Muscle of leg (tissue), 3 donors: ENCODE measurements at regions not wholly inside any gene's neighbourhood (a gene's known extent, or its start where the extent isn't known, plus 50 kb on each side); places are given as distances from the start of the nearest gene placed in this dataset.

Experiments
- DNase-seq: peaks from one replicate; pipeline ENCODE4 v3.0.0; 2013
- H3K27ac ChIP-seq: one replicate; pipeline ENCODE4 v1.5.1; 2013; ENCODE audit warnings: mild to moderate bottlenecking, low read length, control low read depth
- H3K27me3 ChIP-seq: one replicate; pipeline ENCODE4 v1.6.1; 2013; ENCODE audit warnings: low read length; ENCODE audit not compliant: control insufficient read depth, insufficient read depth
- H3K36me3 ChIP-seq: one replicate; pipeline ENCODE4 v1.6.1; 2013; ENCODE audit warnings: low read length; ENCODE audit not compliant: control insufficient read depth, insufficient read depth
- H3K4me1 ChIP-seq: one replicate; pipeline ENCODE4 v1.6.1; 2013; ENCODE audit warnings: low read length; ENCODE audit not compliant: control insufficient read depth, insufficient read depth
- H3K4me3 ChIP-seq: one replicate; pipeline ENCODE4 v1.5.1; 2013; ENCODE audit warnings: low read length, control low read depth
- H3K9me3 ChIP-seq: replicated peaks from 2 replicates; pipeline ENCODE4 v1.6.1; 2013; ENCODE audit warnings: low read depth, low read length; ENCODE audit not compliant: control insufficient read depth
- WGBS: methylation state at CpG from one replicate; pipeline ENCODE4 v1.1.5; 2013; ENCODE audit warnings: missing lambda C conversion rate; ENCODE audit not compliant: insufficient coverage; 5-methylcytosine and 5-hydroxymethylcytosine counted together

DNA sequence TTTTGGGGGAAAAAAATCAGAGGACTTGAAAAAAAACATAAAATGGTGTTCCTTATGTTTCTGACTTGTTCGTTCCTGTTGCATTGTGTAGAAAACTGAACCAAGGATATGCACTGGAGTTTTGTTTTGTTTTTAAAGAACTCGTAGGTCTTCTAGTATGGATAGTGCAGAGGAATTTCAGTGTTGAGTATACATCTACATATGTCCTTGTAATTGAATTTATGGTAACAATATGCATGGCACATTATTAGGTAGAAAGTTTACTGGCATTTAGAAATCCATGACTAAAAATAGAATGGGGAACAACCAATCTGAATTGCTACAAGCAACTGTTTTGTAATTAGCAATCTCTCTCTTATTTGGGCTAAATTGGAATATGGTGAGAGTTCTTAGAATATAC lies 188.3 kb upstream of the ZRANB2 start:
- no peaks in the 10 kb centered on the region for H3K27me3 ChIP-seq

DNA sequence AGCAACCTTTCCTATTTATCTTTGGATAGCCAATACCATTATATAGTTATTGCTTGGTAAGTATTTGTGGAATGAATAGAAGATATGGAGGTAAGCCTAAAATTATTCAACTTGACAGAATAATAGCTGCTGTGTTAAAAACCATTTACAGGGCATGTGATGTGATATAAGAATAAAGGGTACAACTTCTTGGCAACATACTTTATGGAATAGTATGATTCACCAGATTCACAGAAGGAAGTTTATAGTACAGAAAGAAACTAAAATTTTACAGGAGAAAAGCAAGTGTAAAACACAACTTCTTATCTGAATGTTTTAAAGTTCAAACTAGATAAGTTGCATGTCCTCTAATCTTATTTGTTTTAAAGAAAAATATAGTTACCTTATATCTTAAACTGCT lies 186.4 kb upstream of the ZRANB2 start:
- no peaks in the 10 kb centered on the region for H3K36me3 ChIP-seq
- no peak overlapping the region for H3K27ac ChIP-seq
- no peaks in the 10 kb centered on the region for H3K27me3 ChIP-seq
- H3K9me3 ChIP-seq, result no peaks in the 10 kb centered on the region
- no peak for DNase-seq
- no peaks in the 10 kb centered on the region for H3K4me1 ChIP-seq
- H3K4me3 ChIP-seq, result no peak overlapping the region

More for the DNA sequence above, 188.3 kb upstream of the ZRANB2 start:
- Histone ChIP-seq H3K27ac (no peak overlapping the region), H3K9me3 (no peaks in the 10 kb centered on the region), H3K36me3 (no peaks in the 10 kb centered on the region), H3K4me3 (no peak overlapping the region), H3K4me1 (no peaks in the 10 kb centered on the region)
- no CpG with 5 or more reads among the region's 2 CpGs for WGBS
- DNase-seq, result no peak

DNA sequence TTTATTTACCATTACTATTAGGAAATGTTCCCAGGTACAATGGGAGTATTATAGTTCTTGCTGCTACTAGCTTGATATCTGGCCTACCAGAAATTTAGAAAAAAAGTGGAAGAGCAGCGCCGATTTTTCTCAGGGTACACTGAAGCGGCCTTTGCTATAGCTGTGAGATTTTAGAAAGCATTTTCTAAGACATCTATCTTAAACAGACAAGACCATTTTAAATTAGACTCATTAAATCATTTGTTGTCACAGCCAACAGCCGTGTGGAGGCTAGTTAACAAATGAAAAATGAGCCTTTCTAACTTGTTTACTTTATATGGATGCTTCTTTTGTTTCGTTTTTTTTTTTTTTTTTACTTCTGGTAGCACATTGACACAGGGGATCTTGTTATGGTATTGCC lies 183.2 kb upstream of the ZRANB2 start:
- Histone ChIP-seq H3K9me3 (no peaks in the 10 kb centered on the region), H3K4me1 (no peaks in the 10 kb centered on the region), H3K27ac (no peak overlapping the region), H3K36me3 (no peaks in the 10 kb centered on the region), H3K4me3 (no peak overlapping the region), H3K27me3 (no peaks in the 10 kb centered on the region)
- DNase-seq, result no peak
- no CpG with 5 or more reads among the region's 5 CpGs for WGBS

DNA sequence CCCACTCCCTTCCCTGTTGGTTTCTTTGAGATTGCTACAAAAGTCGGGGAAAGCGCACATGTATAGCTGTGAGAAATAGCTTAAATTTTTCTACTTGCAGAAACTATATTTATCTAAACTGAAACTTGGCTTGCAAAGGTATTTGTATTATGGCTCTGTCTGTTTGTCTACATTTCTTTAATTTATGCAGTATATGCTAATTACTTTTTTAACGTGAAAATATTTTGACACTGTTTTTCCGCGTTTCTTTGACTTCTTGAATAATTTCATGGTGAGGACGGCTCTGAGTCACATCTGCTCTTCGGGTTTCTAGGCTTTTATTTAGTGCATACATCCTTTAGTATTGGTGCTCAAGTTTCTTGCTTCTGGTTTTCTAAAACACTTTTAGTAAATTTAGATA lies 182.1 kb upstream of the ZRANB2 start:
- no peak overlapping the region for H3K4me3 ChIP-seq
- H3K27ac ChIP-seq, result no peak overlapping the region
- no peak for DNase-seq
- no peaks in the 10 kb centered on the region for H3K4me1 ChIP-seq
- no peaks in the 10 kb centered on the region for H3K27me3 ChIP-seq
- WGBS, result no CpG with 5 or more reads among the region's 7 CpGs
- H3K9me3 ChIP-seq, result no peaks in the 10 kb centered on the region
- no peaks in the 10 kb centered on the region for H3K36me3 ChIP-seq

DNA sequence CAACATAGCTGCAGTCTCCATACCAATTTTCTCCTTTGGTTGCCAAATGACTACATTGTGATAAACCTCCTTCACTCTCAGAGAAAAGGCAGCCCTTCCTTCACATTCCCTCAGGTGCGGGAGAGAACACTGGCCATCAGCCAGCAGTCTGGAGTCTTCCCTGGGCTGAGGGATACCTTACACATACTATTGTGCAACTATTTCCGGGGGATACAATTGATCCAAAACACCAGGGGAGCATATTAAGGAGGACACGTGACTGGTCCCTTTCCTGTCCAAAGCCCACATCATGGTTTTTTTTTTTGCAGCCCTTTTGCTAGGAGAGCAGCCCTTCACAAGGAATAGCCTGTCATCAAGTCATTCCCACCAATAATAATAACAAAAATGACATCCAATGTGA lies 172.1 kb upstream of the ZRANB2 start:
- Histone ChIP-seq H3K27ac (no peak overlapping the region), H3K36me3 (no peaks in the 10 kb centered on the region), H3K27me3 (no peaks in the 10 kb centered on the region), H3K9me3 (no peaks in the 10 kb centered on the region), H3K4me1 (no peaks in the 10 kb centered on the region), H3K4me3 (no peak overlapping the region)
- no peak for DNase-seq
- WGBS, result 40% methylated on average over 1 of the region's 3 CpGs

DNA sequence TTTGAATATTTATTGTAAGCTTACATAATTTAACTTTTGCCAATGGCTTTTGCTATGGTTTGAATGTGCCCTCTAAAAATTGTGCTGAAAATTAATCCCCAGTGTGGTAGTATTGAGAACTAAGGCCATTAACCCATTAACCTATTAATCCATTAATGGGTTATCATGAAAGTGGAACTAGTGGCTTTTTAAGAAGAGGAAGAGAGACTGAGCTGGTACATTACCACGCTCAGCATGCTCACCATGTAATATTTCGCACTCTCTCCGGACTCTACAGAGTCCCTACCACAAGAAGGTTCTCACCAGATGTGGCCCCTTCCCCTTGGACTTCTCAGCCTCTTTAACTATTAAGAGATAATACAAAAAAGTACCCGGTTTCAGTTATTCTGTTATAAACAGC lies 164.4 kb upstream of the ZRANB2 start:
- H3K27me3 ChIP-seq, result no peaks in the 10 kb centered on the region
- no CpG with 5 or more reads among the region's 4 CpGs for WGBS
- H3K27ac ChIP-seq, result no peak overlapping the region
- H3K36me3 ChIP-seq, result no peaks in the 10 kb centered on the region
- DNase-seq, result no peak
- H3K4me3 ChIP-seq, result no peak overlapping the region
- H3K9me3 ChIP-seq, result no peaks in the 10 kb centered on the region
- H3K4me1 ChIP-seq, result no peaks in the 10 kb centered on the region

DNA sequence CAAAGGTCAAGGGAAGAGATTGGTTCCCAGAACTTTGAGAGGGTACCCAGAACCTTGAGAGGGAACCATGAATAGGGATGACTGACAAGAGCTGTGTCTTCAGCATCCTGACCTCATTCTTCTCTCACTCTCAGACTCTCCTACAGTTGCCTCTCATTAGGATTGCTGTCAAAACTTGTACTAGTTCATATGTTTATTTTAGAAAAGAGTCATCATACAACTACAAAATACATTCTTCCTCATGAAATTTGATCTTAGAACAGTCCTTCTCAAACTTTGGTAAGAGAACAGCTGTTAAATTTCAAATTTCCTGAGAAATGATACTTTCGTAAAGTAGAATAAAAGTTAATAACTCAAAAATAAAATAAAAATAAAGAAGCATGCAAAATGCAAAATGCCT lies 161.4 kb upstream of the ZRANB2 start:
- no CpG with 5 or more reads among the region's 1 CpG for WGBS
- Histone ChIP-seq H3K27ac (no peak overlapping the region), H3K4me1 (no peaks in the 10 kb centered on the region), H3K36me3 (no peaks in the 10 kb centered on the region), H3K4me3 (no peak overlapping the region), H3K9me3 (no peaks in the 10 kb centered on the region), H3K27me3 (no peaks in the 10 kb centered on the region)
- DNase-seq, result no peak

DNA sequence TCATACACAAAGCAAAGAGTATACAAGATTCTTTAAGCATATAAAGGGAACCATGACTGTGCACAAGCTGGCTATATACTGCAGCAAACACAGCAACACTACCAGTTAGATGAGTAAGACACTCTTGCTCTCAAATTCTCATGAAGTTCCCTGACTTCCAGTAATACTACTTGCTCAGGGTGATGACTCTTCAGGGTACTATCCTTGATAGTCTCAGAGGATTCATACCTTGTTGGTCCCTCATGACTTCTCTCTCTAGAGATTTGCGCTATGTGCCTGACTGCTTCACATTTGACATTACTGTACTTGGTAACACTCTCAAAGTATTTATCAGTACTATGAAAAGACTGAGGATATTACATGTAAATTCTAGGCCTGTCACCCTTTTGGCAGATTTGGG lies 159.8 kb upstream of the ZRANB2 start:
- H3K4me3 ChIP-seq, result no peak overlapping the region
- no peak for DNase-seq
- H3K4me1 ChIP-seq, result no peaks in the 10 kb centered on the region
- no peaks in the 10 kb centered on the region for H3K36me3 ChIP-seq
- no peaks in the 10 kb centered on the region for H3K9me3 ChIP-seq
- H3K27ac ChIP-seq, result no peak overlapping the region
- whole genome bisulfite sequencing, result no CpG with 5 or more reads among the region's 1 CpG
- no peaks in the 10 kb centered on the region for H3K27me3 ChIP-seq

DNA sequence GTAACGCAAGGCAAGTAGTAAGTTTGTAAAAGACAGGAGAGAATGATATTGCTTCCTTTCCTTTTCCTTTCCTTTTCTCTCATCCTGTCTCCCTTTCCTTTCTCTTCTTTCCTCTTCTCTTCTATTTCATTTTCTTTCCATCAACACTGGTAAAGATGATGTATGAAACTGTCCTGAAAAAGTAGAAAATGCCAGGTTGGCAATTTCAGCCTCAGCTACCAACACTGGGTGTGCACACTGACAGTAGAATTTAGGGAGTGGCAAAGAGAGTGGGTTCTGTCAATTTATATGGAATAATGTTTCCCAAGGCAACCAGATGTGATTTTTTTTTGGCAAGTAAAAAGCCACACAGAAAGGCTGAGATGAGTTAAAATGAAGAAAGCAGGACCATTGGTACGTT lies 155.7 kb upstream of the ZRANB2 start:
- no peaks in the 10 kb centered on the region for H3K4me1 ChIP-seq
- WGBS, result no CpG with 5 or more reads among the region's 2 CpGs
- no peaks in the 10 kb centered on the region for H3K27me3 ChIP-seq
- H3K9me3 ChIP-seq, result no peaks in the 10 kb centered on the region
- H3K36me3 ChIP-seq, result no peaks in the 10 kb centered on the region
- no peak for DNase-seq
- H3K4me3 ChIP-seq, result no peak overlapping the region
- H3K27ac ChIP-seq, result no peak overlapping the region

DNA sequence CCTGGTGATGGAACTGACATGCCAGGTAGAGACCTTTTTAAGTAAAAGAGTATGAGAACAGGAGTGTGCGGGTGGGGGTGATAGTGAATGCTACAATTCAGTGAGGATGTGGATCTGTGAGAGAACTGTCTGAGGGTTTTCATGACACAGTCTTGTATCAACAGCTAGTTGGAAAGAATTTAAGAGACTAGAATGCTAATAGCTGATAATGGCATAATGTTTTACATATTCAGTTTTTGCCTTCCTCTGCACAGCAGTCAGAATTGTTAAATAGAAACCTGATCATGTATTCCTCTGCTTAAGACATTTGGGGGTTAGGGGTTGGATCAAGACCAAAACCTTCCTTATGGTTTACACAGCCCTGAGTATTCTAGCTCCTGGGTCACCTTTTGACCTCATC lies 152.8 kb upstream of the ZRANB2 start:
- WGBS, result 71% methylated on average over 1 of the region's 1 CpG
- H3K4me3 ChIP-seq, result no peak overlapping the region
- H3K27me3 ChIP-seq, result no peaks in the 10 kb centered on the region
- DNase-seq, result peak; percentile 26
- no peak overlapping the region for H3K27ac ChIP-seq
- H3K4me1 ChIP-seq, result no peaks in the 10 kb centered on the region
- no peaks in the 10 kb centered on the region for H3K36me3 ChIP-seq
- H3K9me3 ChIP-seq, result no peaks in the 10 kb centered on the region

DNA sequence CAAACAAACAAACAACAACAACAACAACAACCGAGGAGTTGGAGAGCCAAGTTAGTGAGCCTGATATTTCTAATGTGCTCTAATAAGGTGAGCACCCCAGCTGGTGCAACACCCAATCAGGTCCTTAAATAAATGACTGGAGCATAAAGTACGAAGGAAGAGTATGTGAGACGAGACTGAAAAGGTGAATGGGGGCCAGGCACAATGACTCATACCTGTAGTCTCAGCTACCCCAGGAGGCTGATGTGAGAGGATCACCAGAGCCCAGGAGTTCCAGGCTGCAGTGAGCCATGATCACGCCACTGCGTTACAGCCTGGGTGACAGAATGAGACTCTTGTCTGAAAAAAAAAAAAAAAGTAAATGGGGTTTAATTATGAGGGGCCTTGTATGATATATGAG lies 152.0 kb upstream of the ZRANB2 start:
- Histone ChIP-seq H3K27ac (no peak overlapping the region), H3K27me3 (no peaks in the 10 kb centered on the region), H3K4me3 (no peak overlapping the region), H3K36me3 (no peaks in the 10 kb centered on the region), H3K9me3 (no peaks in the 10 kb centered on the region), H3K4me1 (no peaks in the 10 kb centered on the region)
- DNase-seq, result no peak
- 68% methylated on average over 4 of the region's 5 CpGs for WGBS
